H1 (cell line): ENCODE measurements at regions not wholly inside any gene's neighbourhood (a gene's known extent, or its start where the extent isn't known, plus 50 kb on each side); places are given as distances from the start of the nearest gene placed in this dataset.

Source experiments
- CTCF ChIA-PET: fragments of 300-600 bp; sonication (Branson Sonifier 250); formaldehyde crosslinking; loops from one replicate; lab custom pipeline; 2021; ENCODE audit not compliant: partially characterized antibody; lab: Charles Lee
- POLR2A ChIA-PET: fragments of 300-600 bp; sonication (Branson Sonifier 250); formaldehyde crosslinking; loops from one replicate; lab custom pipeline; 2021; ENCODE audit warnings: inconsistent platforms; ENCODE audit not compliant: partially characterized antibody; lab: Charles Lee
- DNase-seq, 2 experiments: peaks; one replicate each; pipeline versions ENCODE4 v3.0.0 to v3.0.0-alpha.2; 2010 to 2022; ENCODE audit warnings: low spot score in 2 of 2, low read depth in 1 of 2, mixed read lengths in 1 of 2
- FAIRE-seq: peaks from 2 replicates; lab custom pipeline; 2011; peaks lifted over from hg19 to GRCh38; lab: Jason Lieb, UNC
- H2AFZ ChIP-seq: 2 replicates; pipeline ENCODE4 v1.8.1; 2012; ENCODE audit warnings: low read length, inconsistent platforms
- H2AK5ac ChIP-seq: 2 replicates; pipeline ENCODE4 v1.6.1; 2013; ENCODE audit warnings: low read depth, low read length
- H2BK120ac ChIP-seq: replicated peaks from 2 replicates; pipeline ENCODE3; 2013; ENCODE audit warnings: low read depth, low read length, inconsistent platforms
- H2BK12ac ChIP-seq: 2 replicates; pipeline ENCODE4 v1.6.1; 2013; ENCODE audit warnings: low read depth, low read length
- H2BK15ac ChIP-seq: 2 replicates; pipeline ENCODE4 v1.6.1; 2013; ENCODE audit warnings: low read length
- H2BK20ac ChIP-seq: 2 replicates; pipeline ENCODE4 v1.6.1; 2013; ENCODE audit warnings: low read length
- H2BK5ac ChIP-seq: 2 replicates; pipeline ENCODE4 v1.6.1; 2013; ENCODE audit warnings: low read depth, low read length
- H3K14ac ChIP-seq: 2 replicates; pipeline ENCODE4 v1.6.1; 2013; ENCODE audit warnings: inconsistent platforms; ENCODE audit not compliant: insufficient read length
- H3K18ac ChIP-seq: 2 replicates; pipeline ENCODE4 v1.6.1; 2013; ENCODE audit warnings: low read length; ENCODE audit errors: extremely low read depth
- H3K23ac ChIP-seq: 2 replicates; pipeline ENCODE4 v1.6.1; 2013; ENCODE audit warnings: inconsistent platforms; ENCODE audit not compliant: insufficient read length
- H3K23me2 ChIP-seq: 2 replicates; pipeline ENCODE4 v1.6.1; 2013; ENCODE audit warnings: low read depth, low read length
- H3K27ac ChIP-seq: 2 replicates; pipeline ENCODE4 v1.6.1; 2011; ENCODE audit warnings: low read depth, low read length, inconsistent platforms
- H3K27me3 ChIP-seq, 4 experiments: replicated peaks in 1 of 4; 1 replicate in 1 of 4; 2 replicates in 3 of 4; pipeline versions ENCODE4 v1.6.1 to v1.8.1; 2011 to 2013; ENCODE audit warnings: low read length in 3 of 4, mild to moderate bottlenecking in 3 of 4, inconsistent platforms in 2 of 4, mixed read lengths in 2 of 4, moderate library complexity in 1 of 4; ENCODE audit not compliant: control insufficient read depth in 3 of 4, insufficient read depth in 3 of 4; ENCODE audit errors: extremely low read depth in 1 of 4
- H3K36me3 ChIP-seq, 4 experiments: 2 replicates each; pipeline versions ENCODE4 v1.6.1 to v1.8.1; 2011 to 2013; ENCODE audit warnings: mild to moderate bottlenecking in 4 of 4, low read length in 3 of 4, moderate library complexity in 2 of 4, control low read depth in 1 of 4, inconsistent platforms in 1 of 4; ENCODE audit not compliant: insufficient read depth in 4 of 4, control insufficient read depth in 2 of 4
- H3K4ac ChIP-seq: replicated peaks from 2 replicates; pipeline ENCODE3; 2013; ENCODE audit warnings: low read length, low read depth, mixed read lengths, inconsistent platforms; ENCODE audit not compliant: insufficient read length
- H3K4me1 ChIP-seq, 4 experiments: replicated peaks in 1 of 4; 1 replicate in 1 of 4; 2 replicates in 3 of 4; pipeline versions ENCODE4 v1.6.1 to v1.8.1; 2011 to 2013; ENCODE audit warnings: low read length in 3 of 4, inconsistent platforms in 2 of 4, mixed read lengths in 1 of 4; ENCODE audit not compliant: insufficient read depth in 4 of 4, control insufficient read depth in 3 of 4
- H3K4me2 ChIP-seq, 2 experiments: 2 replicates each; pipeline versions ENCODE4 v1.6.1 to v1.8.1; 2011 to 2013; ENCODE audit warnings: low read depth in 2 of 2, low read length in 2 of 2, control low read depth in 1 of 2, inconsistent platforms in 1 of 2, mild to moderate bottlenecking in 1 of 2; ENCODE audit not compliant: insufficient read depth in 1 of 2
- H3K4me3 ChIP-seq, 4 experiments: fragments of 200-600, 300-600 bp in 1 of 4; sonication (generic), shearing (Covaris generic), sonication (Bioruptor Twin) in 1 of 4; 2 replicates each; pipeline versions ENCODE4 v1.5.1 to v1.8.1; 2011 to 2016; ENCODE audit warnings: low read length in 4 of 4, low read depth in 3 of 4, control low read depth in 2 of 4, inconsistent platforms in 2 of 4, mild to moderate bottlenecking in 2 of 4, mixed read lengths in 1 of 4, moderate library complexity in 1 of 4; ENCODE audit not compliant: insufficient read depth in 2 of 4; ENCODE audit errors: extremely low read depth in 1 of 4
- H3K56ac ChIP-seq: replicated peaks from 2 replicates; pipeline ENCODE3; 2013; ENCODE audit warnings: low read depth, mild to moderate bottlenecking, mixed read lengths, low read length, inconsistent platforms; ENCODE audit not compliant: insufficient read length
- H3K79me1 ChIP-seq: 2 replicates; pipeline ENCODE4 v1.6.1; 2013; ENCODE audit warnings: low read depth, low read length, control low read depth
- H3K79me2 ChIP-seq, 2 experiments: 2 replicates each; pipeline versions ENCODE4 v1.6.1 to v1.8.1; 2012 to 2013; ENCODE audit warnings: low read length in 2 of 2, mild to moderate bottlenecking in 2 of 2, inconsistent platforms in 1 of 2; ENCODE audit not compliant: insufficient read depth in 2 of 2, control insufficient read depth in 1 of 2
- H3K9ac ChIP-seq, 4 experiments: replicated peaks in 1 of 4; 1 replicate in 1 of 4; 2 replicates in 3 of 4; pipeline versions ENCODE4 v1.6.1 to v1.8.1; 2011 to 2013; ENCODE audit warnings: low read depth in 3 of 4, low read length in 3 of 4, control low read depth in 2 of 4, mild to moderate bottlenecking in 2 of 4, moderate library complexity in 2 of 4, inconsistent platforms in 1 of 4; ENCODE audit errors: extremely low read depth in 1 of 4
- H3K9me3 ChIP-seq, 2 experiments: 2 replicates each; pipeline versions ENCODE4 v1.6.1 to v1.8.1; 2012 to 2013; ENCODE audit warnings: mild to moderate bottlenecking in 2 of 2, moderate library complexity in 2 of 2, control low read depth in 1 of 2, inconsistent platforms in 1 of 2, low read depth in 1 of 2, low read length in 1 of 2, mixed read lengths in 1 of 2; ENCODE audit not compliant: insufficient read depth in 2 of 2
- H4K20me1 ChIP-seq, 2 experiments: replicated peaks in 1 of 2; 2 replicates each; pipeline versions ENCODE3 to v1.8.1; 2011 to 2013; ENCODE audit warnings: inconsistent platforms in 2 of 2, low read length in 2 of 2, mild to moderate bottlenecking in 1 of 2; ENCODE audit not compliant: insufficient read depth in 2 of 2, control insufficient read depth in 1 of 2
- H4K5ac ChIP-seq: 2 replicates; pipeline ENCODE4 v1.6.1; 2013; ENCODE audit warnings: low read length, low read depth, mixed read lengths, inconsistent platforms; ENCODE audit not compliant: insufficient read length
- H4K8ac ChIP-seq: 2 replicates; pipeline ENCODE4 v1.8.0; 2013; ENCODE audit warnings: mild to moderate bottlenecking, moderate library complexity, low read length, inconsistent platforms; ENCODE audit not compliant: insufficient read depth; ENCODE audit errors: extremely low read depth
- H4K91ac ChIP-seq: replicated peaks from 2 replicates; pipeline ENCODE3; 2013; ENCODE audit warnings: low read length, mixed read lengths, inconsistent platforms; ENCODE audit not compliant: insufficient read length
- ASH2L ChIP-seq: fragments of 200-600, 300-600 bp; sonication (generic); IDR thresholded peaks from one replicate; pipeline ENCODE4 v1.7.1; 2017; ENCODE audit warnings: low read length
- BRCA1 ChIP-seq: IDR thresholded peaks from 2 replicates; pipeline ENCODE4 v1.6.1; 2012; ENCODE audit warnings: low read depth, low read length, improper control_type of control experiment
- CEBPB ChIP-seq: IDR thresholded peaks from 2 replicates; pipeline ENCODE4 v1.6.1; 2012; ENCODE audit warnings: low read depth, low read length
- CHD2 ChIP-seq: IDR thresholded peaks from 2 replicates; pipeline ENCODE4 v1.6.1; 2012; ENCODE audit warnings: low read length, improper control_type of control experiment
- CTBP2 ChIP-seq: IDR thresholded peaks from 2 replicates; pipeline ENCODE4 v1.7.0; 2011; ENCODE audit warnings: borderline replicate concordance, mild to moderate bottlenecking, moderate library complexity, mixed read lengths, low read length; ENCODE audit not compliant: insufficient read depth, insufficient read length
- EGR1 ChIP-seq: IDR thresholded peaks from 2 replicates; pipeline ENCODE4 v1.6.1; 2011; ENCODE audit warnings: low read depth, low read length, borderline replicate concordance
- GABPA ChIP-seq: IDR thresholded peaks from 2 replicates; pipeline ENCODE4 v1.6.1; 2011; ENCODE audit warnings: mild to moderate bottlenecking, low read length, moderate library complexity, borderline replicate concordance; ENCODE audit not compliant: insufficient read depth
- JUN ChIP-seq: IDR thresholded peaks from 2 replicates; pipeline ENCODE4 v1.6.1; 2011; ENCODE audit warnings: low read depth, mild to moderate bottlenecking, improper control_type of control experiment, low read length
- KDM4A ChIP-seq: IDR thresholded peaks from one replicate; pipeline ENCODE4 v1.7.1; 2012; ENCODE audit warnings: low read depth, mild to moderate bottlenecking, moderate library complexity, low read length, inconsistent platforms; ENCODE audit not compliant: severe bottlenecking
- KDM5A ChIP-seq: fragments of 200-600 bp; IDR thresholded peaks from 2 replicates; pipeline ENCODE4 v1.7.1; 2012; ENCODE audit warnings: mild to moderate bottlenecking, low read length, inconsistent platforms, mixed read lengths
- RAD21 ChIP-seq, 2 experiments: IDR thresholded peaks in 1 of 2; conservative IDR thresholded peaks in 1 of 2; 2 replicates each; pipeline ENCODE4 v1.6.1; 2011; ENCODE audit warnings: low read depth in 2 of 2, low read length in 2 of 2, improper control_type of control experiment in 1 of 2, inconsistent platforms in 1 of 2, mild to moderate bottlenecking in 1 of 2, moderate library complexity in 1 of 2
- RFX5 ChIP-seq: IDR thresholded peaks from 2 replicates; pipeline ENCODE4 v1.6.1; 2011; ENCODE audit warnings: low read depth, low read length, improper control_type of control experiment, borderline replicate concordance
- SP2 ChIP-seq: IDR thresholded peaks from 2 replicates; pipeline ENCODE4 v1.6.1; 2012; ENCODE audit warnings: mild to moderate bottlenecking, low read length, inconsistent platforms
- SRF ChIP-seq: IDR thresholded peaks from 2 replicates; pipeline ENCODE4 v1.6.1; 2011; ENCODE audit warnings: mild to moderate bottlenecking, low read depth, low read length, moderate library complexity
- TAF1 ChIP-seq: IDR thresholded peaks from 2 replicates; pipeline ENCODE4 v1.6.1; 2011; ENCODE audit warnings: mild to moderate bottlenecking, low read depth, low read length
- WGBS, 2 experiments: shearing (Covaris generic) in 1 of 2; methylation state at CpG; one replicate each; pipeline versions ENCODE4 v1.1.6 to v1.1.7; 2013 to 2015; ENCODE audit warnings: low lambda C conversion rate in 2 of 2, mixed read lengths in 2 of 2, inconsistent platforms in 1 of 2, low coverage in 1 of 2, missing lambda C conversion rate in 1 of 2; ENCODE audit not compliant: insufficient replicate concordance in 2 of 2, insufficient coverage in 1 of 2, insufficient read length in 1 of 2; ENCODE audit errors: extremely low coverage in 1 of 2, missing lambda C conversion rate in 1 of 2; 5-methylcytosine and 5-hydroxymethylcytosine counted together

DNA sequence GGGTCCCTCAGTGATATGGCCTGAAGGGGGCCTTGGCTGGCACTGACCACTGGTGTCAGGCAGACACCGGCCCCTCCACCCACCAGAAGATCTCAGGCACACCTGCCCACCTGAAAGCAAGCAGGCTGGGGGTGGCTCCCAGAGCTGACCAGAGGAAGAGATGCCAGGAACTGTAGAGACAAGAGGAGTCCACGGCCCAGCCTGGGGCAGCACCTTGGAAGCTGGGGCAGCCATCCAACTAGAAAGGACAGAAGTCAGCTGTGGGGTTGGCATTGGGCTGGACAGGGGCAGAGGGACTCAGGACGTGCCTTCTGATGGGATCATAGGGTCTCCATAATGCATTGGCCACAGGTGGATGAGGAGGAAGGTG is 144.3 kb downstream of the ZNF248 start:
- Histone ChIP-seq H3K27me3 (no peaks in the 10 kb centered on the region), H3K79me1 (no peaks in the 10 kb centered on the region), H3K18ac (no peak overlapping the region), H2BK5ac (no peak overlapping the region), H4K20me1 (no peaks in the 10 kb centered on the region), H3K27ac (no peak overlapping the region), H3K56ac (no peak overlapping the region), H3K9ac (no peak overlapping the region), H4K5ac (no peak overlapping the region), H2BK20ac (no peak overlapping the region), H2AFZ (no peak overlapping the region), H2AK5ac (no peak overlapping the region), H3K23me2 (no peaks in the 10 kb centered on the region), H4K8ac (no peak overlapping the region), H3K4me2 (no peak overlapping the region), H3K9me3 (peaks cover 53 to 73% of the 10 kb centered on the region in 2 experiments), H3K4me1 (no peaks in the 10 kb centered on the region), H2BK120ac (no peak overlapping the region), H3K4me3 (no peak overlapping the region), H2BK12ac (no peak overlapping the region), H3K4ac (no peak overlapping the region), H3K14ac (no peak overlapping the region), H3K23ac (no peak overlapping the region), H2BK15ac (no peak overlapping the region), H3K36me3 (no peaks in the 10 kb centered on the region), H4K91ac (no peak overlapping the region), H3K79me2 (no peaks in the 10 kb centered on the region)
- TF ChIP-seq CHD2 (no peak), ASH2L (no peak), SRF (no peak), GABPA (no peak), CEBPB (no peak), KDM5A (no peak), TAF1 (no peak), RFX5 (no peak), SP2 (no peak), JUN (no peak), KDM4A (no peak), EGR1 (no peak), RAD21 (IDR thresholded peaks at IDR 0.05 in 1 of 2, conservative IDR thresholded peaks at IDR 0.05 in 1 of 2; ENCODE audit: low read depth in 2 of 2, low read length in 2 of 2) (no peak), BRCA1 (no peak), CTBP2 (no peak)
- 80% methylated on average over 3 of the region's 3 CpGs; no CpG with 5 or more reads in 1 of the 2 experiments for WGBS, 2 experiments
- CTCF ChIA-PET, result no interaction called here
- no peak for FAIRE-seq
- DNase-seq, result no peak
- POLR2A ChIA-PET, result no interaction called here
